HG03095 (cell line): ENCODE measurements at regions not wholly inside any gene's neighbourhood (a gene's known extent, or its start where the extent isn't known, plus 50 kb on each side); places are given as distances from the start of the nearest gene placed in this dataset.
A peak's percentile ranks its signal among the peaks of the same experiment; 100 is the strongest.

Source experiments
- ATAC-seq: cut with Tn5 transposase; IDR thresholded peaks from one replicate; pipeline ENCODE4 v1.9.1; 2021; ENCODE audit warnings: moderate library complexity; ENCODE audit not compliant: unreplicated experiment

GRCh38 chr1:175894581-175894980 is 151.2 kb upstream of the TNR start:
- no peak for ATAC-seq

- ATAC-seq = no peak
These were observed 149.8 kb upstream of the TNR start for GRCh38 chr1:175893192-175893591.

GRCh38 chr1:175892686-175893085 is 149.3 kb upstream of the TNR start:
- no peak for ATAC-seq

- no peak for ATAC-seq
These were observed 148.5 kb upstream of the TNR start for GRCh38 chr1:175891783-175892309.

- no peak for ATAC-seq
These were observed 147.6 kb upstream of the TNR start for GRCh38 chr1:175890958-175891357.

GRCh38 chr1:175889848-175890247 is 146.5 kb upstream of the TNR start:
- no peak for ATAC-seq

GRCh38 chr1:175888996-175889395 is 145.6 kb upstream of the TNR start:
- ATAC-seq = no peak

GRCh38 chr1:175887981-175888428 is 144.6 kb upstream of the TNR start:
- ATAC-seq = peak; percentile 81

GRCh38 chr1:175887521-175887920 is 144.1 kb upstream of the TNR start:
- ATAC-seq = no peak

- ATAC-seq = no peak
These were observed 141.9 kb upstream of the TNR start for GRCh38 chr1:175885326-175885725.

- ATAC-seq = no peak
These were observed 141.0 kb upstream of the TNR start for GRCh38 chr1:175884369-175884768.

GRCh38 chr1:175882192-175882591 is 138.8 kb upstream of the TNR start:
- no peak for ATAC-seq

GRCh38 chr1:175881246-175881976 is 138.0 kb upstream of the TNR start:
- no peak for ATAC-seq

GRCh38 chr1:175878775-175879174 is 135.4 kb upstream of the TNR start:
- ATAC-seq = no peak

- ATAC-seq = no peak
These were observed 134.7 kb upstream of the TNR start for GRCh38 chr1:175877939-175878737.

- no peak for ATAC-seq
These were observed 132.2 kb upstream of the TNR start for GRCh38 chr1:175875556-175875955.

GRCh38 chr1:175874081-175874480 is 130.7 kb upstream of the TNR start:
- ATAC-seq = no peak

- ATAC-seq = peak; percentile 83
These were observed 130.0 kb upstream of the TNR start for GRCh38 chr1:175873290-175873935.

GRCh38 chr1:175872588-175872987 is 129.2 kb upstream of the TNR start:
- no peak for ATAC-seq

- ATAC-seq = no peak
These were observed 128.3 kb upstream of the TNR start for GRCh38 chr1:175871647-175872046.

GRCh38 chr1:175870217-175870616 is 126.8 kb upstream of the TNR start:
- ATAC-seq = no peak

GRCh38 chr1:175866776-175867175 is 123.4 kb upstream of the TNR start:
- ATAC-seq = no peak
